Fibroblast of the aortic adventitia (primary cell): ENCODE measurements at regions not wholly inside any gene's neighbourhood (a gene's known extent, or its start where the extent isn't known, plus 50 kb on each side); places are given as distances from the start of the nearest gene placed in this dataset.
A peak's percentile ranks its signal among the peaks of the same experiment; 100 is the strongest.

Experiments used
- DNase-seq: peaks from one replicate; pipeline ENCODE4 v3.0.0-alpha.2; 2010; ENCODE audit warnings: low read depth
- H3K4me3 ChIP-seq: 2 replicates; pipeline ENCODE4 v1.5.1; 2011; ENCODE audit warnings: low read depth, mild to moderate bottlenecking, control low read depth, low read length, moderate library complexity
- TF ChIP-seq, protein P1 (sequence below): IDR thresholded peaks from 2 replicates; pipeline ENCODE4 v1.5.1; 2011; ENCODE audit warnings: mild to moderate bottlenecking, low read length, control low read depth, inconsistent platforms; ENCODE audit not compliant: insufficient read depth

DNA sequence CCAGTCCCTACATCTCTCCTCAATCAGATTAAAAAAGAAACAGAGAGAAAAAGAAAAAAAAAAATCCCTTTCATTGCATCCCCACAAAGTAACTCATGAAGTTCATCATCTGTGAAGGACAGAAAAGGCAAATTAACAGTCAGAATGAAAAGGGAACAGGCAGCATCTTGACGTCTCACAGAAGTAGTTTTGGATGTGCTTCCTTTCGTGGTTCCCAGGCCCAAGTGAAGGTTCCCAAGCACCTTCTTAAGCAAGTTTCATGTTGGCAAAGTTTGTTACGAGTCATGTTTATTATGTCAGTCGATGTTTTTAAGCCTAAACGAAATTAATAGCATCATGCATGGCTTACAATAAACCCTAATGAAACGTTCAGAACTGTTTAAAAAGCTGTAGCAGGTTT is 475.2 kb downstream of the SETD4 start:
- TF ChIP-seq, protein P1, sequence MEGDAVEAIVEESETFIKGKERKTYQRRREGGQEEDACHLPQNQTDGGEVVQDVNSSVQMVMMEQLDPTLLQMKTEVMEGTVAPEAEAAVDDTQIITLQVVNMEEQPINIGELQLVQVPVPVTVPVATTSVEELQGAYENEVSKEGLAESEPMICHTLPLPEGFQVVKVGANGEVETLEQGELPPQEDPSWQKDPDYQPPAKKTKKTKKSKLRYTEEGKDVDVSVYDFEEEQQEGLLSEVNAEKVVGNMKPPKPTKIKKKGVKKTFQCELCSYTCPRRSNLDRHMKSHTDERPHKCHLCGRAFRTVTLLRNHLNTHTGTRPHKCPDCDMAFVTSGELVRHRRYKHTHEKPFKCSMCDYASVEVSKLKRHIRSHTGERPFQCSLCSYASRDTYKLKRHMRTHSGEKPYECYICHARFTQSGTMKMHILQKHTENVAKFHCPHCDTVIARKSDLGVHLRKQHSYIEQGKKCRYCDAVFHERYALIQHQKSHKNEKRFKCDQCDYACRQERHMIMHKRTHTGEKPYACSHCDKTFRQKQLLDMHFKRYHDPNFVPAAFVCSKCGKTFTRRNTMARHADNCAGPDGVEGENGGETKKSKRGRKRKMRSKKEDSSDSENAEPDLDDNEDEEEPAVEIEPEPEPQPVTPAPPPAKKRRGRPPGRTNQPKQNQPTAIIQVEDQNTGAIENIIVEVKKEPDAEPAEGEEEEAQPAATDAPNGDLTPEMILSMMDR = no peak
- H3K4me3 ChIP-seq = no peak overlapping the region
- peak; percentile 22 for DNase-seq

DNA sequence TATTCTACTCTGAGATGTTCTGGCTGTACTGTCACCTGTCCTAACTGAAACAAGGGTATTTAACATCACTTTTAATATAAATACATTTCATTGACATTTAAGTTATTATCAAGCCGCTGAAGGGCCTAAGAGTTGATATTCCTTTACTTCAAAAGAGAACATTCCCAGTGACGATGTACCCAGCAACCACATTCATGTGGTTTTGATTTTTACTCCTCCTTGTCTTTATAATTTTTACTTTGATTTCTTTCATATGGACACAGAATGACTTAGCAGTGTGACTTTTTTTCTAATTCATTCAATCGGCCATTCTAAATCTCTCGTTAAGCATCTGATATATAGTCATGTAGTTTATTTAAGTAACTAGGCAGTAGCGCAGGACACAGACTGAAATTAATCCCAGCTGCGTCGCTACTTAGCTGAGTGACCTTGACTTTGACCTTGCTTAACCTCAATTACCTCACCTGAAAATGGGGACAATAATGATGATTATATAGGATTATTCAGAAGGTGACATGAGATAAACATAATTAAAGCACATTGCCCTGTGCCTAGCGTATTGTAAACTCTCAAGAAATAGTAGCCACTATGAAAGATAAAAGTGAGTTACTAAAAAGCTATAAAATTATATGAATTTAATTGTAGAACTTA is 476.6 kb downstream of the SETD4 start:
- DNase-seq = no peak
- no peak overlapping the region for H3K4me3 ChIP-seq
- TF ChIP-seq, protein P1 = no peak

DNA sequence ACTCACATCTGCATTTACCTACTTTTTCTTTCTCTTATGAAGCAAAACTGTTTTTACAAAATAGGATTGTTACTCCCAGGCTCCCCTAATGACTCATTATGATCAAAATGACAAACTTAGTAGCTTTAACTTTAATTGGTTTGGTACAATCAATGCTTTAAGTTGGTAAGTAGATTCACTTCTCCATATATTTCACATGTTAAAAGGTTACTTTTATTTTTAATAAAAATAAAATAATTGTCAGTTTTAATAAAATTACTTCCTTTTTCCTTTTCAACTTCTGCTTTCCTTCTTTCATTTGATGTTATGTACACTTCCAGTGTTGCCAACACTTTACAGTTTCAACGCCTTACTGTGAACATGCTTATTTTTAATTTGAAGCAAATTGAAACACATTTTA is 477.6 kb downstream of the SETD4 start:
- TF ChIP-seq, protein P1 = no peak
- H3K4me3 ChIP-seq = no peak overlapping the region
- no peak for DNase-seq

DNA sequence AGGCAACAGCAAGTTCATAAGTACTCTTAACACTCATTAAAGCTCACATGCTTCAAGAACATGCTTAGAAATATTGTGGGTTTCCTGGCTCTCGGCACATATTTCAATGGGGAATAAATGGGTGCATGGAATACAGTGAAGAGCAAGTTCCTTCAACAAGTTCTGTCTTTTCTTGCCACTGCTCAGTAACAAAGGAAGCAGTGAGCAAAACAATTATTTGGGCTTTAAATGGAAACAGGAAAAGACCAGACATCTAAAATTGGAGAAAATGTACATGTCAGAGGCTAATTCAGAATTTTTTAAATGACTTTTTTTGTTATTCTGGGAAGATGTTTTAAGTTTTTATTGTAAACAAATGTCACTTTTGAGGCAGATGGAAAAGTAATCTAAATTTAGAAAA is 478.7 kb downstream of the SETD4 start:
- no peak for DNase-seq
- TF ChIP-seq, protein P1 = no peak
- H3K4me3 ChIP-seq = no peak overlapping the region

DNA sequence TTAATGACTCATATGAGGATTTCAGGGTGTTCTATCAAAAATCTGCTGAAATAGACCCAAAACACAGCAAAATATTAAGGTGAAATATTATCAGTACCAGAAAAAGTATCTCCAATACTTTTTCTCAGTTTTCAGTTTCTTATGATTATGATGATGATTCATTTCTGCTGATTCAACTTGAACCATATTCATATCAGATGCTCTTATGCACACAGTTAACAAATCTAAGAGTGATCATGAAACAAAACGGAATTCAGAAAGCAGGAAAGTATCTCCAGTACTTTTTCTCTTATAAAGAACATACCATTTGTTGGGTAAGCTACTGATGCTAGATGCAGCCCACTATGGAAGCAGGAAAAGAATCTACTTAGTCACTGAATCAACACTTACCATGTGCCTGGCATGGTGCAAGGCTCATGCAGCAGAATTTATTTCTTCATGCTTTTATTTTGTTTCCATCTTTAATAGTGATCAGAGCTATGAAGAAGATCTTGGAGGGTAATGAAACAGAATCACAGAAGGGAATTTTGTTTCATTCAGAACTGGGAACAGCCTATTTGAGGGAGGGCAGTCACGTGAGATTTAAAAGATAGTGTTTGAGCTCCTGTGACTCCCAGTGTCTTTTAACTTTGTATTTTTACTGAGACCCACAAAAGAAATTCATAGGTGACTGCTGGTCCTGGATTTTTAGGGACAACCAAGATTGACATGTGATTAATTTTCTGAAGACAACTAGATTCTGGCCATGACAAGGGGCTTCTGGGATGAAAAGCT is 480.6 kb downstream of the SETD4 start:
- no peak overlapping the region for H3K4me3 ChIP-seq
- TF ChIP-seq, protein P1 = no peak
- DNase-seq = peak; percentile 49

DNA sequence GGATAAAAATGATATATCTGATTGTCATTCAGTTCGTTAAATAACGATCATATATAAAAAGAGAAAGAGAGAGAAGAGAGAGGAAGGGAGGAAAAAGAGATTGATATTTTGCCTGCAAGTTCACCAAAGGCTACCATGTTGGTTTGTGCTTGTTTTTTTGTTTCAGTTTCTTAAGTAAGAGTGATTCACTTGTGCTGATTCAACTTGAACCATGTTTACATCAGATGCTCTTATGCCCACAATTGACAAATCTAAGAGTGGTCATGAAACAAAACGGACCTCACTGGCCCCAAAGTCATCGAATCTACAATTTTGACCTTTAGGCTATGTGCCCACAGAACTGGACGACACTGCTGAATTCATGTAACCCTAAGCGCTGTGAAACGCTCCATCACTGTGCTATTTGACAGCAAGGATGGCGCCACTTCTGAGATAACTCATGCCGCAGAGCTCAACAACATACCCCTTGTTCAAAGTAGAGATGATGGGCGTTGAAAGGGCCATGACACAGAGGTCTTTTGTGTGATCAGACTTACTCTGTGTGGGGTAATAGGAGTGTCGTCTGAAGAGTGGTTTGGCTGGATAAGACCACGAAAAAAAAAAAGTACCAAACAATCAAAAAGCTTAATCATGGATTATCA is 481.4 kb downstream of the SETD4 start:
- TF ChIP-seq, protein P1 = no peak
- peak; percentile 55 for DNase-seq
- no peak overlapping the region for H3K4me3 ChIP-seq
